ENCODE measurements at regions not wholly inside any gene's neighbourhood (a gene's known extent, or its start where the extent isn't known, plus 50 kb on each side); places are given as distances from the start of the nearest gene placed in this dataset.

DNA sequence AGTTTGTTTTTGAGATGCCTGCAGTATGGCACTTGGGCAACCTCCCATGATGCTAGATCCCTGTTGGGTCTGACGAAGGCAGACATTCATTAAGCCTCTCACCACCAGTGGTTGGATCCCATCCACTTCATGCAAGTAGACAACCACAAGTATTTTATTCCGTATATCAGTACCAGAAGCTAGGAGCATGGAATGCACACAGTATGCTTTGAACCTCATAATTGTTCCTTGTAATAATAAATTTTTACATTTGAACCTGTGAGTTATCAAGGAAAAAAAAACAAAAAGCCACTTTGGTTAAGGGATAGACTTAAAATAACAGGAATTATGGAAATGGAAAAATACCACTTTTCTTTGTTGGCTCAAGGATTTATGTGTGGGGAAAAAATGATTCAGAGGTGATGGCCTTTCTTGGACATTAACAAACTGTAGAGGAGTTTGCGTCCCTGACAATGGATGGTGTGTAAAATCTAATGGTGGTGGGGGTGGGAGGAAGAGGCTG is 107.1 kb upstream of the KCNJ16 start:
- Histone ChIP-seq H3K27ac (ENCODE audit: extremely low read length, insufficient read depth, low read length) (no peak overlapping the region), H3K4me1 (ENCODE audit: insufficient read depth, low read length) (no peaks in the 10 kb centered on the region), H3K36me3 (replicated peaks in 1 of 2; ENCODE audit: control insufficient read depth in 1 of 2, insufficient read depth in 2 of 2, low read length in 2 of 2) (no peaks in the 10 kb centered on the region), H4K20me1 (ENCODE audit: insufficient read depth, low read length) (no peaks in the 10 kb centered on the region), H3K9ac (ENCODE audit: insufficient read depth, low read depth, low read length) (no peak overlapping the region), H3K79me2 (ENCODE audit: insufficient read depth, low read length) (no peaks in the 10 kb centered on the region), H3K4me2 (ENCODE audit: low read depth, low read length) (no peak overlapping the region), H3K9me3 (ENCODE audit: low read length) (peaks cover 96% of the 10 kb centered on the region), H2AFZ (ENCODE audit: low read length) (no peak overlapping the region), H3K4me3 (replicated peaks in 1 of 3; ENCODE audit: insufficient read depth in 1 of 3, low read depth in 2 of 3, low read length in 3 of 3) (no peak overlapping the region), H3K27me3 (ENCODE audit: control insufficient read depth in 1 of 2, insufficient read depth in 2 of 2, low read length in 2 of 2) (no peaks in the 10 kb centered on the region)
- ATAC-seq: no peak
- BruUV-seq (replicated peaks): no TSS peak
- WGBS (ENCODE audit: low lambda C conversion rate): under 1% methylated on average over 3 of the region's 3 CpGs
- DNase-seq (ENCODE audit: low spot score): no peak
- TF ChIP-seq ZMAT3 (CRISPR knock-in tag; conservative IDR thresholded peaks at IDR 0.05) (no peak), BORCS8-MEF2B (CRISPR knock-in tag; IDR thresholded peaks at IDR 0.05) (no peak), CBFB (CRISPR knock-in tag; IDR thresholded peaks at IDR 0.05) (no peak), ZNF24 (IDR thresholded peaks at IDR 0.05) (no peak), MTERF4 (CRISPR knock-in tag; IDR thresholded peaks at IDR 0.05) (no peak), NCOR1 (IDR thresholded peaks at IDR 0.05; ENCODE audit: borderline replicate concordance, low read length) (no peak), ZNF446 (CRISPR knock-in tag; IDR thresholded peaks at IDR 0.05) (no peak)
- POLR2A ChIA-PET: no interaction called here
- FAIRE-seq: no peak
- intact Hi-C loops (cut with micrococcal nuclease; ENCODE audit: unreplicated experiment) (no loop called here), in situ Hi-C loops (cut with HindIII; ENCODE audit: extremely low pct_ligation_motif_present, low pct_unique_long_range_greater_than_20kb) (no loop called here)
- CTCF ChIA-PET (ENCODE audit: low intra/inter-chr PET ratio, low total read pairs): no interaction called here

DNA sequence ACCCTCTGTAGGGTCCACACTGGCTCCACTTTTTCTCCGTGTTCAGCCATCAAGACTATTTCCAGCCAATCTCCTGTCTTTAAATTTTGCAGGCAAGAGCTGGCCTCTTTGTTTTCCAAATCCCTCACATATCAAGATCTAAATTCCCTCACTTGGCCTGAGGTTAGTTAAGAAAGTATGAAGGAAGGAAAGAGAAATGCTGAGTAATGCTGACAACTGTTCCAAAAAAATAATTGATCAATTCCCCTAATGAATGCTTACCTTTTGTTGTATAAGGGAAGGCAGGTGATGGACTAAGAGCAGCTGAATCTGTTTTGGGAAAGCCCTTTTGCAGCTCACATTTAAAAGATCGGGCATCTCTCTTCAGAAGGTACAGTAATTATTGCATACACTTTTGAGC is 105.1 kb upstream of the KCNJ16 start:
- POLR2A ChIA-PET: no interaction called here
- no peak for TF ChIP-seq BCL6 (CRISPR knock-in tag; IDR thresholded peaks at IDR 0.05)
- TF ChIP-seq, protein P1, sequence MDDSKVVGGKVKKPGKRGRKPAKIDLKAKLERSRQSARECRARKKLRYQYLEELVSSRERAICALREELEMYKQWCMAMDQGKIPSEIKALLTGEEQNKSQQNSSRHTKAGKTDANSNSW (CRISPR knock-in tag; IDR thresholded peaks at IDR 0.05; ENCODE audit: borderline replicate concordance): no peak
- no peak for TF ChIP-seq MIER3 (CRISPR knock-in tag; IDR thresholded peaks at IDR 0.05; ENCODE audit: borderline replicate concordance)
- no peak for TF ChIP-seq ARID5B (CRISPR knock-in tag; IDR thresholded peaks at IDR 0.05)
- TF ChIP-seq MTF2 (CRISPR knock-in tag; IDR thresholded peaks at IDR 0.05; ENCODE audit: borderline replicate concordance): no peak
- TF ChIP-seq STAT5B (CRISPR knock-in tag; IDR thresholded peaks at IDR 0.05): no peak
- TF ChIP-seq SIX1 (CRISPR knock-in tag; IDR thresholded peaks at IDR 0.05; ENCODE audit: borderline replicate concordance): no peak
- no peak for TF ChIP-seq HOXA7 (CRISPR knock-in tag; IDR thresholded peaks at IDR 0.05)
- no peak for TF ChIP-seq PHF8 (CRISPR knock-in tag; IDR thresholded peaks at IDR 0.05)
- in situ Hi-C loops (cut with HindIII; ENCODE audit: extremely low pct_ligation_motif_present, low pct_unique_long_range_greater_than_20kb): no loop called here
- no peaks in the 10 kb centered on the region for H3K27me3 ChIP-seq (ENCODE audit: control insufficient read depth in 1 of 2, insufficient read depth in 2 of 2, low read length in 2 of 2)
- intact Hi-C loops (cut with micrococcal nuclease; ENCODE audit: unreplicated experiment): no loop called here
- H3K27ac ChIP-seq (ENCODE audit: extremely low read length, insufficient read depth, low read length): no peak overlapping the region
- H2AFZ ChIP-seq (ENCODE audit: low read length): no peak overlapping the region
- no peaks in the 10 kb centered on the region for H3K4me1 ChIP-seq (ENCODE audit: insufficient read depth, low read length)
- H3K79me2 ChIP-seq (ENCODE audit: insufficient read depth, low read length): no peaks in the 10 kb centered on the region
- H3K9me3 ChIP-seq (ENCODE audit: low read length): peaks cover 95% of the 10 kb centered on the region
- DNase-seq (ENCODE audit: low spot score) (no peak), FAIRE-seq (no peak), ATAC-seq (no peak)
- H3K36me3 ChIP-seq (replicated peaks in 1 of 2; ENCODE audit: control insufficient read depth in 1 of 2, insufficient read depth in 2 of 2, low read length in 2 of 2): no peaks in the 10 kb centered on the region
- BruUV-seq (replicated peaks): no TSS peak
- no peaks in the 10 kb centered on the region for H4K20me1 ChIP-seq (ENCODE audit: insufficient read depth, low read length)
- CTCF ChIA-PET (ENCODE audit: low intra/inter-chr PET ratio, low total read pairs): no interaction called here
- H3K4me2 ChIP-seq (ENCODE audit: low read depth, low read length): no peak overlapping the region
- H3K9ac ChIP-seq (ENCODE audit: insufficient read depth, low read depth, low read length): no peak overlapping the region
- no peak overlapping the region for H3K4me3 ChIP-seq (replicated peaks in 1 of 3; ENCODE audit: insufficient read depth in 1 of 3, low read depth in 2 of 3, low read length in 3 of 3)
- 0% methylated on average over 2 of the region's 2 CpGs for WGBS (ENCODE audit: low lambda C conversion rate)

Measured in HepG2 (cell line).